ENCODE measurements at regions not wholly inside any gene's neighbourhood (a gene's known extent, or its start where the extent isn't known, plus 50 kb on each side); places are given as distances from the start of the nearest gene placed in this dataset.

- FAIRE-seq (no peak), DNase-seq (ENCODE audit: low read depth in 1 of 2, low spot score in 2 of 2) (peak in 1 of 2 experiments; percentile 14)
- WGBS, 2 experiments (ENCODE audit: extremely low coverage in 1 of 2, insufficient coverage in 1 of 2, insufficient read length in 1 of 2, insufficient replicate concordance in 2 of 2, low coverage in 1 of 2, low lambda C conversion rate in 2 of 2, missing lambda C conversion rate in 1 of 2), result 80% methylated on average over 1 of the region's 1 CpG; no CpG with 5 or more reads in 1 of the 2 experiments
- H2AK5ac ChIP-seq (ENCODE audit: low read depth, low read length), result no peak overlapping the region
- no peaks in the 10 kb centered on the region for H3K9me3 ChIP-seq (ENCODE audit: insufficient read depth in 2 of 2, low read depth in 1 of 2, low read length in 1 of 2)
- H4K8ac ChIP-seq (ENCODE audit: extremely low read depth, insufficient read depth, low read length), result no peak overlapping the region
- H3K23me2 ChIP-seq (ENCODE audit: low read depth, low read length), result no peaks in the 10 kb centered on the region
- no peak overlapping the region for H3K4ac ChIP-seq (replicated peaks; ENCODE audit: insufficient read length, low read depth, low read length)
- H3K27me3 ChIP-seq (replicated peaks in 1 of 4; ENCODE audit: control insufficient read depth in 3 of 4, extremely low read depth in 1 of 4, insufficient read depth in 3 of 4, low read length in 3 of 4), result no peaks in the 10 kb centered on the region
- ChIA-PET CTCF (ENCODE audit: partially characterized antibody) (interaction anchor here (1.3 to 1.9 kb wide), 7 partner anchors 12 to 388 kb away, joined by 3 to 6 read pairs (median 5); no protein-coding TSS in a partner anchor), POLR2A (ENCODE audit: partially characterized antibody) (no interaction called here)
- no peak overlapping the region for H2BK12ac ChIP-seq (ENCODE audit: low read depth, low read length)
- no peaks in the 10 kb centered on the region for H3K79me2 ChIP-seq (ENCODE audit: control insufficient read depth in 1 of 2, insufficient read depth in 2 of 2, low read length in 2 of 2)
- H2BK5ac ChIP-seq (ENCODE audit: low read depth, low read length), result no peak overlapping the region
- no peak overlapping the region for H4K91ac ChIP-seq (replicated peaks; ENCODE audit: insufficient read length, low read length)
- H3K4me3 ChIP-seq (ENCODE audit: extremely low read depth in 1 of 4, insufficient read depth in 2 of 4, low read depth in 3 of 4, low read length in 4 of 4), result no peak overlapping the region
- no peaks in the 10 kb centered on the region for H3K79me1 ChIP-seq (ENCODE audit: low read depth, low read length)
- no peak overlapping the region for H3K4me2 ChIP-seq (ENCODE audit: insufficient read depth in 1 of 2, low read depth in 2 of 2, low read length in 2 of 2)
- no peak overlapping the region for H3K9ac ChIP-seq (replicated peaks in 1 of 4; ENCODE audit: extremely low read depth in 1 of 4, low read depth in 3 of 4, low read length in 3 of 4)
- no peak overlapping the region for H3K27ac ChIP-seq (ENCODE audit: low read depth, low read length)
- no peak overlapping the region for H2AFZ ChIP-seq (ENCODE audit: low read length)
- H2BK20ac ChIP-seq (ENCODE audit: low read length), result no peak overlapping the region
- H3K4me1 ChIP-seq (replicated peaks in 1 of 4; ENCODE audit: control insufficient read depth in 3 of 4, insufficient read depth in 4 of 4, low read length in 3 of 4), result peaks cover 0 to 4% (median 3%) of the 10 kb centered on the region in 4 experiments; a peak in 4 of 7 replicates
- H3K14ac ChIP-seq (ENCODE audit: insufficient read length), result no peak overlapping the region
- H3K56ac ChIP-seq (replicated peaks; ENCODE audit: insufficient read length, low read depth, low read length), result no peak overlapping the region
- TF ChIP-seq BACH1 (IDR thresholded peaks at IDR 0.05; ENCODE audit: low read length) (no peak), BRCA1 (IDR thresholded peaks at IDR 0.05; ENCODE audit: low read depth, low read length) (no peak), KDM5A (IDR thresholded peaks at IDR 0.05; ENCODE audit: low read length) (no peak), CTBP2 (IDR thresholded peaks at IDR 0.05; ENCODE audit: borderline replicate concordance, insufficient read depth, insufficient read length, low read length) (no peak), TCF12 (IDR thresholded peaks at IDR 0.05; ENCODE audit: low read depth, low read length) (no peak), GTF2F1 (IDR thresholded peaks at IDR 0.05; ENCODE audit: borderline replicate concordance, low read depth, low read length) (no peak), BCL11A (IDR thresholded peaks at IDR 0.05; ENCODE audit: low read depth in 2 of 2, low read length in 2 of 2) (no peak), SUZ12 (IDR thresholded peaks at IDR 0.05; ENCODE audit: low read length) (no peak)
- H3K18ac ChIP-seq (ENCODE audit: extremely low read depth, low read length), result no peak overlapping the region
- H4K5ac ChIP-seq (ENCODE audit: insufficient read length, low read depth, low read length), result no peak overlapping the region
- H2BK120ac ChIP-seq (replicated peaks; ENCODE audit: low read depth, low read length), result no peak overlapping the region
- H4K20me1 ChIP-seq (replicated peaks in 1 of 2; ENCODE audit: control insufficient read depth in 1 of 2, insufficient read depth in 2 of 2, low read length in 2 of 2), result no peaks in the 10 kb centered on the region
- no peak overlapping the region for H3K23ac ChIP-seq (ENCODE audit: insufficient read length)
- H2BK15ac ChIP-seq (ENCODE audit: low read length), result no peak overlapping the region
- H3K36me3 ChIP-seq (ENCODE audit: control insufficient read depth in 2 of 4, insufficient read depth in 4 of 4, low read length in 3 of 4), result no peaks in the 10 kb centered on the region
These were observed 185.9 kb downstream of the ANKRD60 start for GRCh38 chr20:58042591-58042990.

All from H1 (cell line).